HG03097 (cell line): ENCODE measurements at regions not wholly inside any gene's neighbourhood (a gene's known extent, or its start where the extent isn't known, plus 50 kb on each side); places are given as distances from the start of the nearest gene placed in this dataset.
"Not testable (repeated sequence)": the region's sequence is repeated elsewhere in the genome, so short reads cannot be mapped to it uniquely, and the experiment has no call there.

Experiments used
- ATAC-seq: cut with Tn5 transposase; IDR thresholded peaks from one replicate; pipeline ENCODE4 v1.9.1; 2021; ENCODE audit not compliant: unreplicated experiment, low FRiP score

DNA sequence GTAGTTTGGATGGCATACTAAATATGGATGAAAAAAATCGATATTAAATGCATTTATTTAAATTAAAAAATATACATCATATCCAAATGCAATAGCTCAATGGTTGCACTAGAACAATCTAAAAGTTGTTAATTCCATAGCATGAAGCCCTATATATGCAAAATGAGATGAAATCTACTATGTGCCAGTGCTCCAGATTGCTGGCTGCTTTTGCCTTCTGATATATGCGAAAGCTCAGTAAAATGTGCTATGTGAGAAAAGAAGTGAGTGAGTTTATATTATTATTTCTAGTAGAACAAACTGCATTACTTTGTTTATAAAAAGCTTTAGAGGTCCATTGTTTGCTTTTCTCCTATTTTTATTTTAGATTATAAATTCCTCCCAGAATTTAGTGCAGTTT is 186.7 kb downstream of the MAT2B start:
- ATAC-seq: no peak

GRCh38 chr5:163695830-163696578 is 190.6 kb downstream of the MAT2B start:
- peak; percentile 98 for ATAC-seq

GRCh38 chr5:163696579-163696887 is 191.1 kb downstream of the MAT2B start:
- ATAC-seq: no peak

DNA sequence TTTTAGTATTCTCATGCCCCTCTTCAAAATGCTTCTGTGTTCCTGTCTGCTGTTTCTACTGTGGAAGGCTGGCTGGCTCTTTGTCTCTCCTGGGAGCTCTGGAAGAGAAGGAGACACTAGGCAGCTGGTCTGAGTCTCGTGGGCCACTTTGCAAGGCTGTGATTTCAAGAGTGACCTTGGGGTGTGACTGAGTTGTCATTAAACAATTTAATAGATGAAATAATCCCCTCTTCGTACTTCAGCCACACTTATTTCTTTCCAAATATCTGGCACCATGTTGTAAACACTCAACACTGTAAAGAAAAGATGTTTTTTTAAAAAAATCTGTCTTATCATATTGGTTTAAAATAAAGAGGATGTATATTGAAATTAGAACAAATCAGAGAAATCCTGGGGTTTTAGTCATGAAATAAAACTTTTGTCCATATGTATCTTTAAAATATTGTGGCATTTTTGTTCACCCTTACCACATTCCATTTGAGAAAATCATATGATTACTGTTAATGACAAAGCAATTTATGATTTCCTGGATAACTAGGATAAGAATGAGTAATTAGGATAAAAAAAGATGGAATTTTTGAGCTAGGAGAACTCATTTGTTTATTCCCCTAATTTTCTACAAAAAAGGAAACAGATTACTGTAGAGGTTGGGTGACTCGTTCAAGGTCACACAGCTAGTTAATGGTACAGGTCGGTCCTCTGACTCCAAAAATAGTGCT is 200.8 kb downstream of the MAT2B start:
- ATAC-seq: no peak

GRCh38 chr5:163712011-163712410 is 206.6 kb downstream of the MAT2B start:
- ATAC-seq: no peak

GRCh38 chr5:163718272-163718671 is 212.9 kb downstream of the MAT2B start:
- ATAC-seq: no peak

DNA sequence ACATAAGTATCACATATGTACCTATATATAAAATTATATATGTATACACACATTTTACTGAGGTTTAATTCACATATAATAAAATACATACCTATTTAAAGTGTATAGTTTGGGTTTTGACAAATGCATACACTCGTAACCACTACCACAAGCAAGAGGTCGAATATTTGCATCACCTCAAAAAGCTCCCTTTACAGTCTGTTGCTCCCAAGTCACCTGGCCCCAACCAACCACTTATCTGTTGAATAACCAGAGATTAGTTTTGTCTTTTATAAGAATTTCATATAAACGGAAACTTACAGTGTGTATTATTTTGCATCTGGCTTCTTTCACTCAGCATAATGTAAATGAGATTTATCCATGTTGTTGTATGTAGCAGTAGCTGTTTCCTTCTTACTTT is 218.9 kb downstream of the MAT2B start:
- no peak for ATAC-seq

DNA sequence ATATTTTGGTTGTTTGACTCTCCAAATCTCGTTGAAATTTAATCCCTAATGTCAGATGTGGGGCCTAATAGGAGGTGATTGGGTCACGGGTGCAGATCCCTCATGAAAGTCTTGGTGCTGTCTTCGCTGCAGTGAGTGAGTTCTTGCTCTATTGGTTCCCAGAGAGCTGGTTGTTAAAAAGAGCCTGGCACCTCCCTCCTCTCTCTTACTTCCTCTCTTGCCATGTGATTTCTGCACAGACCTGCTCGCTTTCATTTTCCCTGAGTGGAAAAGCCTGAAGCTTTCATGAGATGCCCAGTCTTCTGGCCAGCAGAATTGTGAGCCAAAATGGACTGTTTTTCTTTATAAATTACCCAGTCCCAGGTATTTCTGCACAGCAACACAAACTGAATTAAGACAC is 221.6 kb downstream of the MAT2B start:
- ATAC-seq: peak; percentile 88

- no peak for ATAC-seq
Measured at GRCh38 chr5:163730206-163730756, 224.9 kb downstream of the MAT2B start.

DNA sequence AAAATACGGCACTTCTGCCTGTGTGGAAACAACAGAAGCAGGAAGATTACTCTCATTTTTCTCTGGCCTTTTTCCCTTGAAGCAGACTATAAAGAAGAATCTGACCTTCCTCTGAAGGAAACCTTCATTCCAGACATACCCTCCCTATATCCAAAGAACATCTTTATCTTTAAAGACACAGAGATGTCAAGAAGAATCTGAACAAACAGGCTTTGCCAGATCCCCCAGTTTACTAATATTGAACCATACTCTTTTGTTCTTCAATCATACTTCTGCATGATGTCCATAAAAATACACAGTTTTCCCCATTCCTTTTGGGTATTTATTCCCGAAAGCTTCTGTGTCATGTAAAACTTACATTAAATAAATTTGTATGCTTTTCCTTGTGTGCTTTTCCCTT is 225.8 kb downstream of the MAT2B start:
- ATAC-seq: no peak

DNA sequence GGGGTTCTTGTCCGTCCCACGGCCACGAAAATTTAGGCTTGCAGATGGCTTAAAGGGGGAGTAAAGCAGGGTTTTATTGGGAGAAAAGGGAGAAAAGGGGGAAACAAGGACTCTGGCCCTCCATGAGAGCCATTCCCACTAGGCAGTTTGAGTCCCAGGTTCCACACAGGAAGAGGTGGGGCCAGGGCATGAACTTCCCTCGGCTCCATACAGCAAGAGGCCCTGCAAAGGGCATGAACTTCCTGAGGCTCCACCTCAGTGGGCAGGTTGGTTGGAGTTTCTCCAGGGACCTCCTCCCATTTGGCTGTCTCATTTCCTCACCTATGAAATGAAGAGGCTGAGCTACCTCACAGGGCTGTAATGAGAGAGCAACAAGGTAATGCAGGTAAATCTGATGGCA is 229.7 kb downstream of the MAT2B start:
- ATAC-seq: no peak

GRCh38 chr5:163747586-163747985 is 242.2 kb downstream of the MAT2B start:
- ATAC-seq: no peak

DNA sequence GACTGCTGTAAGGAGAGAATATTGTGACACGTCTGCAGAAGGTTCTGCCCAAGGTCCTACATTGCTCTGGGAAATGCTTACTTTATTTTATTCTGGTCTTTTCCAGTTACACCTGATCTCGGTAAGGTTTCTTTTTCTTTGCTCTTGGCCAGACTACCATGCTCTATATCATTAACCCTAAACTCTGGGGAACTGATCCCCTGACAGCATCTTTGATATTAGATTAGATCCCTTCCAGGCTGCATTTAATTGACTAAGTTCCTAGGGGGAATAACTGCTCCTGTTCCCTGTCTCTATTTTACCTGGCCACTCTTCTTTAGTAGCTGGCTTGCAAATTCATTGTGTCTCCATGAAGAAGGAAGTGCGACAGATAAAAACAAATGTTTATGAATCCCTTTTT is 243.5 kb downstream of the MAT2B start:
- ATAC-seq: no peak

- not testable (repeated sequence) for ATAC-seq
Measured at GRCh38 chr5:163750415-163750814, 245.0 kb downstream of the MAT2B start.

DNA sequence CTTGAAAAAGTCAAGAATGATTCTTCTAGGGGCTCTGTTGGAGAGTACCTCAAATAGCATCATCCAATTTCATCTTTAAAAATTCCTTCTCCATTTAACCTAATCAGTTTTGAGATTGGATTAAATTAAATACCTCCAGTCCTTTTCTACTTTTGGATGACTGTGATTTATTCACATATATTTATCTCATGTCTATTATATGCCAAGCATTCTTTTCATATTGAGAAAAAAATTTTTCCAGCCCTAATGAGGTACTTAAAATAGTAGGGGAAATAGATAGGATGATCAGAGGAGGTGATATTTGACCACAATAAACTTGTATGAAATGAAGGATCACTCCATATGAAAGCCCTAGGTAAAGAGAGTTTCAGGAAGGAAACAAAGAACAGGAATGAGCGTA is 250.1 kb downstream of the MAT2B start:
- ATAC-seq: no peak

GRCh38 chr5:163756170-163756569 is 250.8 kb downstream of the MAT2B start:
- no peak for ATAC-seq

- no peak for ATAC-seq
Measured at GRCh38 chr5:163757344-163757743, 251.9 kb downstream of the MAT2B start.

- no peak for ATAC-seq
Measured at GRCh38 chr5:163758283-163758711, 252.9 kb downstream of the MAT2B start.

GRCh38 chr5:163759000-163759704 is 253.7 kb downstream of the MAT2B start:
- ATAC-seq: no peak

DNA sequence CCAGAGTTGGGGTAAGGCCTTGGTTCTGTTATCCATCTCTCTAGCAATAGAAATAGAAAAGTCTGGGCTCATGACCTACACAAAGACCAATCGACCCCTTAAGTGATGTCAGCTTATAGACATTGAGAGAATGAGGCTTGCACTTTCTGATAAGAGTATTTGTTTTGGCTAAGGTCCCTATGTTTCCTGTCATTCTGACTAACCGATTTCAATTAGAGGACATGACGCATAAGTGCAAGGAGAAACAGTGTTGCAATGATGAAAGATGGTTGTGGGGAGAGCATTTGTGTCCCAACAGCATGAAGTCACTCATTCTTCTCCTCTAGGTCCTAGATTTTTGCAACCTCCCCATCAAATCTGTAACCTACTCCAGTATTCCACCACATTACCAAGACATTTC is 255.1 kb downstream of the MAT2B start:
- no peak for ATAC-seq

DNA sequence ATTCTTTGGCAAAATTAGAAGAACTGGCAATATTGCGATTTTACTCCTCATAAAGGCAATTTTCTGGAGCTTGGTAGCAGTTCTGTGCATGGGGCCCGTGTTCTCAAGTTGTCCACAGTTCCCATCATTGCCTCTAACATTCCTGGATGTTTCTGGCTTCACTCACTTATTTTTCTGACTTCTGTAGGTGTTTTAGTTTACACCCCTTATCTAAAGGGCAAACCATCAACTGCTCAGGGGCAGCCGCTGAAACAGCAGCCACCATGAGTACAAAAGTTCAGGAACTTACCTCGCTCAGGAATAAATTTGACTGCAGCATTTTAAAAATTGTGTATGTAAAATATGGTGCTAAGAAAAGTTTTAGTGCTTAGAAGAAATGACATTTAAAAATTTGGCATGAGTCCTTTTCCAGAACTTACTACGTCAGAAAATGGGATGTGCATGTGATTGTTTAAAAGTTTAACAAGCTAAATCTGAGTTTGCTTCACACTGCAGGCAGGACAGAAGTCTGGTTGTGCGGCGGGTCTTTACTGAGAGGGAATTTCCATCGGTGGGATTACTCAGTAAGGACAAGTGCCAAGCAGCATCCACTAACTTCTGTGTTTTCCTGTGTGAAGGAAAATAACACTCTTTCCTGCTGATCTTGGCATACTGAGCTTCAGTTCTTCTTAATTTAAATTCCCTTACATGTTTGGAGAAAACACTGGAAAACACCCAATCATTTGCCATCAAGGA is 261.7 kb downstream of the MAT2B start:
- no peak for ATAC-seq
